ENCODE measurements at regions not wholly inside any gene's neighbourhood (a gene's known extent, or its start where the extent isn't known, plus 50 kb on each side); places are given as distances from the start of the nearest gene placed in this dataset.

DNA sequence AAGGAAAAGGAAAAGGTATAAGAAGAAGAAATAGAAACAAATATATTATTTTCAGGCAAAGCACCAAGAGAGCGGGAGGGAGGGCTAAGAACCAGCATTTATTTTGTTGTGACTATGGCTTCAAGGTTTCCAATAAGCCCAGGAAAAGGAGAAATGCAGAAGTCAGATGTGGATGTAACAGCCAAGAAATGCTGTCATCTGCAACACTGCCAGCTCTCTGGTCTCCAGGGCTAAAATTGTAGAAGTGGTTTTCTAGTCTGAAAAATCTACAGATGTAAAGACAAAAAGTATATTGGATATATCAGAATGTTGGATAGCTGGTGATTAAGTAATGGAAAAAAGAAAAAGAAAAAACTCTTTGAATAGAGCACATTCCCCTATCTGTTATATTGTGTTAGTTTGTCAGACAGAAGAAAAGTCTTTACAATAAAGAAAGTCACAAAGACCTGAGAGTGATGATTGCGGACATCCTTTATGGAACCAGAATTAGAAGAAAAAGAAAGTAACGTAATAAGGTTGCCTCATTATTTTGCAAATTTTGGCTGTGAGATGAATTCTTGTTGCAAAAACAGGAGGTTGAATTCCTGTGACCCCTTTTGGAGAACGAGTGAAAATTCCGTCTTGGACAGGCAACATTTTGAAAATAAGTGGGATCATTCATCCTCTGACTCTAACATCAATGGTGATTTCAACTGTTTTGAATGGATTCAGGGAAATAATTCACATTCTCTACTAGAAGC lies 938.1 kb downstream of the TTLL7 start:
- no peak for TF ChIP-seq FOXP2 (optimal IDR thresholded peaks at IDR 0.05; ENCODE audit: borderline replicate concordance, extremely low read depth, extremely low read length, insufficient read depth)
- no peak for TF ChIP-seq POLR2AphosphoS5 (IDR thresholded peaks at IDR 0.05; ENCODE audit: low read depth, low read length)
- TF ChIP-seq TAF1 (IDR thresholded peaks at IDR 0.05; ENCODE audit: borderline replicate concordance, insufficient read depth, low read length) = no peak
- no peak for TF ChIP-seq SIN3A (IDR thresholded peaks at IDR 0.05; ENCODE audit: borderline replicate concordance, insufficient read depth, low read length)

DNA sequence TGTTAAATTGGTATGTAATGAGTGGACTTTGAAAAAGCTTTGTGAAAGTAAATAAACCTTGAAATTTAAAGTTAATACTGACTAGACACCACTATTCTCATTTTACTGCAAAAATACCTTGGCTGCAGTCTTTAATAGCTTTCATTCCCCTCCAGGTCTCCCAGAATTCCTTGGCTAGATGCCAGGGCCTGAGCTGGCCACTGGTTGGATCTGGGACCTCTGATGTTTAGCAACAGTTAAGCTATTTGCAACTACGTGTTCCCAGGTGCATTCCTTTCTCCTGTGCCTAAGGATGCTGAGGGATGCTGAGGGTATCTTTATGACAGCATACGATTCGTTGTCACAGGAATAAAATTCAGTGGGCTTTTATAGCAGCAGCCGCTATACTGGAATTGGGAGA lies 938.7 kb downstream of the TTLL7 start:
- no peak for TF ChIP-seq FOXP2 (optimal IDR thresholded peaks at IDR 0.05; ENCODE audit: borderline replicate concordance, extremely low read depth, extremely low read length, insufficient read depth)

- TF ChIP-seq TAF1 (IDR thresholded peaks at IDR 0.05; ENCODE audit: borderline replicate concordance, insufficient read depth, low read length) (no peak), POLR2AphosphoS5 (IDR thresholded peaks at IDR 0.05; ENCODE audit: low read depth, low read length) (no peak), FOXP2 (optimal IDR thresholded peaks at IDR 0.05; ENCODE audit: borderline replicate concordance, extremely low read depth, extremely low read length, insufficient read depth) (no peak), SIN3A (IDR thresholded peaks at IDR 0.05; ENCODE audit: borderline replicate concordance, insufficient read depth, low read length) (no peak), REST (IDR thresholded peaks at IDR 0.05; ENCODE audit: insufficient read depth in 1 of 2, low read depth in 2 of 2, low read length in 2 of 2) (no peak)
These were observed 940.6 kb downstream of the TTLL7 start for GRCh38 chr1:83058327-83058726.

GRCh38 chr1:83055391-83056170 lies 943.4 kb downstream of the TTLL7 start:
- TF ChIP-seq TAF1 (IDR thresholded peaks at IDR 0.05; ENCODE audit: borderline replicate concordance, insufficient read depth, low read length) (no peak), FOXP2 (optimal IDR thresholded peaks at IDR 0.05; ENCODE audit: borderline replicate concordance, extremely low read depth, extremely low read length, insufficient read depth) (no peak), REST (IDR thresholded peaks at IDR 0.05; ENCODE audit: insufficient read depth in 1 of 2, low read depth in 2 of 2, low read length in 2 of 2) (no peak), POLR2AphosphoS5 (IDR thresholded peaks at IDR 0.05; ENCODE audit: low read depth, low read length) (no peak), SIN3A (IDR thresholded peaks at IDR 0.05; ENCODE audit: borderline replicate concordance, insufficient read depth, low read length) (no peak)

- TF ChIP-seq FOXP2 (optimal IDR thresholded peaks at IDR 0.05; ENCODE audit: borderline replicate concordance, extremely low read depth, extremely low read length, insufficient read depth) (no peak), TAF1 (IDR thresholded peaks at IDR 0.05; ENCODE audit: borderline replicate concordance, insufficient read depth, low read length) (no peak), SIN3A (IDR thresholded peaks at IDR 0.05; ENCODE audit: borderline replicate concordance, insufficient read depth, low read length) (no peak), REST (IDR thresholded peaks at IDR 0.05; ENCODE audit: insufficient read depth in 1 of 2, low read depth in 2 of 2, low read length in 2 of 2) (no peak), POLR2AphosphoS5 (IDR thresholded peaks at IDR 0.05; ENCODE audit: low read depth, low read length) (no peak)
These were observed 945.5 kb downstream of the TTLL7 start for GRCh38 chr1:83053446-83053845.

DNA sequence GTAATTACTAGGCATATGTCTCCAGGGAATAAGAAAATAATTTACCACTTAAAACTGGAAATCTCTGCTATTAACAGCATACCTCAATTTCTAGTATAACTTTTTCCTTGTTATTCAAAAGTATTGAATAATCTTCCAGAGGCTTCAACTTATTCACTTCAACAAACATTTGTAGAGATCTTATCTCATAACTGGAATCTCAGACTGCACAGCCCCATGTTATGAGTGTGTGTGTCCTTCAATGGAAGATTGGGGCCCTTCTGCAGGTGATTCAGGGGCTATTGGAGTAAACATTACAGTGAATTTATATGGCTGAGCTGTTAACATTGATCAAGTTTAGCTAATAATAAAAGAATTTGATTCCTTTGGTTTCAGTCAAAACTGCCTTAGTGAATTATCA lies 946.1 kb downstream of the TTLL7 start:
- TF ChIP-seq SIN3A (IDR thresholded peaks at IDR 0.05; ENCODE audit: borderline replicate concordance, insufficient read depth, low read length) (no peak), FOXP2 (optimal IDR thresholded peaks at IDR 0.05; ENCODE audit: borderline replicate concordance, extremely low read depth, extremely low read length, insufficient read depth) (no peak), TAF1 (IDR thresholded peaks at IDR 0.05; ENCODE audit: borderline replicate concordance, insufficient read depth, low read length) (no peak), POLR2AphosphoS5 (IDR thresholded peaks at IDR 0.05; ENCODE audit: low read depth, low read length) (no peak), REST (IDR thresholded peaks at IDR 0.05; ENCODE audit: insufficient read depth in 1 of 2, low read depth in 2 of 2, low read length in 2 of 2) (no peak)
